ENCODE measurements at regions not wholly inside any gene's neighbourhood (a gene's known extent, or its start where the extent isn't known, plus 50 kb on each side); places are given as distances from the start of the nearest gene placed in this dataset.
"Not testable (repeated sequence)": the region's sequence is repeated elsewhere in the genome, so short reads cannot be mapped to it uniquely, and the experiment has no call there.

DNA sequence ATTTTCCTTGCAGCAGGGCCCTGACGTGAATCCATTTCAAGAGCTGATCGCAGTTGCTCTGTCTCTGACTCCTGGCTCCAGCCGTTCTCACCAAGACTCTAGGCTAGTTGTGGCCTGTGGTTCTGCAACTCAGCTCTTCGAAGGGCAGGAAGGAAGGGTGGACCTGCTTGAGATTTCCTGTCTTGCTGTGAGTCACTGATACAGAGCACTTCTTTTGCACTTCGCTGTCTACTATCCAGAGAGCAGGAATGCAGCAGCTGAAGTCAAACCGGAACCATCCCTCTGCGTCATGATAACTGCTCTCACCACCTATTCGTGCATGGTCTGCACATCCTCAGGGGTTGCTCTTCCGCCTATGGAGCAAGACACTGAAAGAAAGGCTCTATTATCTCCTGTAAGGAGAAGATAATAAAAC, 59.7 kb downstream of the RAP2B start:
- no peak for FAIRE-seq

DNA sequence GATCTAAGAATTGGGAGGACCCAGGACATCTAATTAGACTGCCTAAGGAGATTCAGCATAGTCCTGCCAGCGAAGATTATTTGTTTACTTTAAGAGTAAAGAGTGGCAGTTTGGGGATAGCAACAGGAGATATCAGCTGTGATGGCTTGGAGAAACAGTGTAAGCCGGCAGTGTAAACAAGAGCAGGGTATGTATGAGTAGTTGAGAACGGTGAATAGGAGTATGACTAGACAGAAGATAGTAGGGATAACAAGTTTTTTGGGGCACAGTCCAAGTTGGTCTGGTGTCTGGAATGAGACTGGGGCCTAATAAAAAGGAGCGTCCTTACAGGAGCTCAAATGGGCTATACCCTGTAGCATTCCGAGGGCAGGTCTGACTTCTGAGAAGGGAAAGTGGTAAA, 64.9 kb downstream of the RAP2B start:
- not testable (repeated sequence) for FAIRE-seq

DNA sequence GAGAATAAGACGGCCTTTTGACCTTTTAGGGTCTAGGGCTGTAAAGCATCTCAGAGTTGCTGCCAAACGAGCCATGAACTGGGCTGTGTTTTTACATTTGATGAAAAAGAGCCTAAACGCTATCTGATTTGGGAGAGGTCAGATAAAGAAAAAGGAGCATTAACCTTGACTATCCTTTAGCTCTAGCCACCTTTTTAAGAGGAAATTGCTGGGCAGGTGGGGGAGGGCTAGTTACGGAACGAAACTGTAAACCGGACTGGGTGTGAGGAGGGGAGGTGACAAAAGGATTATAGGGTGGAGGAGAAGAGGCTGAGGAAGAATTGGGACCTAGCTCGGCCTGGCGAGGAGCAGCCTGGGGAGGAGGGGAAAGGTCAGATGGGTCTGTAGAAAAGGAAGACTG, 68.4 kb downstream of the RAP2B start:
- FAIRE-seq: not testable (repeated sequence)

DNA sequence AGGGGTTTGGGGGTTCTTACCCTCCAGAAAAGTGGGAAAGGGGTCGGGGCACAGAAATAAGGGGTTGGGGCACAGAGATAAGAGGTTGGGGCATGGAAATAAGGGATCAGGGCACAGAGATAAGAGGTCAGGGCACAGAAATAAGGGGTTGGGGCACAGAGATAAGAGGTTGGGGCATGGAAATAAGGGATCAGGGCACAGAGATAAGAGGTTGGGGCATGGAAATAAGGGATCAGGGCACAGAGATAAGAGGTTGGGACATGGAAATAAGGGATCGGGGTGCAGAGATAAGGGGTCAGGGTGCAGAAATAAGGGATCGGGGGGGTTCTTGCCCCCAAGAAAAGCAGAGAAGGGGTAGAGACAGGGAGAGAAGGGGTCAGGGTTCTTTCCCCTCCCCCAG, 69.2 kb downstream of the RAP2B start:
- FAIRE-seq: not testable (repeated sequence)

DNA sequence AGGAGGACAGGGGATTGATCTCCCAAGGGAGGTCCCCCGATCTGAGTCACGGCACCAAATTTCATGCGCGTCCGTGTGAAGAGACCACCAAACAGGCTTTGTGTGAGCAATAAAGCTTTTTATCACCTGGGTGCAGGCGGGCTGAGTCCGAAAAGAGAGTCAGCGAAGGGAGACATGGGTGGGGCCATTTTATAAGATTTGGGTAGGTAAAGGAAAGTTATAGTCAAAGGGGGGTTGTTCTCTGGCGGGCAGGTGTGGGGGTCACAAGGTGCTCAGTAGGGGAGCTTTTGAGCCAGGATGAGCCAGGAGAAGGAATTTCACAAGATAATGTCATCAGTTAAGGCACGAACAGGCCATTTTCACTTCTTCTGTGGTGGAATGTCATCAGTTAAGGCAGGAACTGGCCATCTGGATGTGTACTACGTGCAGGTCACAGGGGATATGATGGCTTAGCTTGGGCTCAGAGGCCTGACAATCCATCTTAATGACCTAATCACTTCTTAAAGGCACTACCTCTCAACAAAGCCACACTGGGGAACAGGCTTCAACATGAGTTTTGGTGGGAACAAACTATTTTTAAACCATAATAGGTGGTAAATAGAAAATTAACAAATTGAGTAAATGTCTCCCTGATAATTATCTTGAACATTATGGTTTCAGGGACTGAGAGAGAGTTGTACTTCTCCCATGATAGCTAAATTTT, 70.2 kb downstream of the RAP2B start:
- not testable (repeated sequence) for FAIRE-seq

DNA sequence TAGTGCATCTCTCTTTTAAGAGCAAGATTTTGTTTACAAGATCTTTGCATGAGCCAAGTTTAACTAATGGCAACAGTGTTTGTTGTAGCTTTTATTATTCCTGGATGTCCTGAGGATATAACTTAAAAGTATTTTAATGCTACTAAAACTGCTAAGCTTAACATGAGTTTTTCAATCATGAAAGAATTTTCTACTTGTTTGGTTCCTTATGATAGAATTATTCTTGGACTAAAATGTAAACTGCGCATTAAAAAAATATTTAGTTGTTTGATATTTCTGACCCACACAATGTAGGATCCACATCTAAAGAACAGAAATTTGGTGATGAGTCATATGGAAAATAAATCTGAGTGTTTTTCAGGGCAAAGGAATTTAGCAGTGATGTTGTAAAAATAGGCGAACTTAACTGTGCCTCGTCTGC, 70.8 kb downstream of the RAP2B start:
- no peak for FAIRE-seq

DNA sequence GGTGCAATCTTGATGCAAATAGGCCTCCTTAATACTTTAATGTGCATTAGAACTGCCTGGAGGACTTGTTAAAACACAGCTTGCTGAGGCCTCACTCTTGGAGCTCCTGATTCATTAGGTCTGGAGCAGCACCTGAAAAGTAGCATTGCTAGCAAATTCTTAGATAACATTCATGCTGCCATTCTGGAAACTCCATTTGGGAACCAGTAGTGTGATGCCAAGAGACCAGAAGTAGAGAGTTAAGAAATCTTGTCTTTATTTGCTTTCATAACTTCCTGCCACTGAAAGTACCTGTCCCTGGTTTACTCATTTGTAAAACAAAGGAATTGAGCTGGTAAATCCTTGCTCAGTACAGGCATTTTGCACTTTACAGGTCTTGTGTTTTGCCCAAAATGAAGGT, 72.0 kb downstream of the RAP2B start:
- FAIRE-seq: no peak

DNA sequence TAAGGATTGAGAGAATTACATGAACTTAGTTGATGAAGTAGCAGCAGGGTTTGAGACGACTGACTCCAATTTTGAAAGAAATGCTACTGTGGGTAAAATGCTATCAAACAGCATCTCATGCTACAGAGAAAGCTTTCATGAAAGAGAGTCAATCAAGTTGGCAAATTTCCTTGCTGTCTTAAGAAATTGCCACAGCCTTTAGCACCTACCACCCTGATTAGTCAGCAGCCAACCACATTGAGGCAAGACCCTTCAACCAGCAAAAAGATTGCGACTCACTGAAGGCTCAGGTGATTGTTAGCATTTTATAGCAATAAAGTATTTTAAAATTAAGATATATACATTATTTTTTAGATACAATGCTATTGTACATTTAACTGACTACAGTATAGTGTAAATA, 80.9 kb downstream of the RAP2B start:
- FAIRE-seq: no peak

DNA sequence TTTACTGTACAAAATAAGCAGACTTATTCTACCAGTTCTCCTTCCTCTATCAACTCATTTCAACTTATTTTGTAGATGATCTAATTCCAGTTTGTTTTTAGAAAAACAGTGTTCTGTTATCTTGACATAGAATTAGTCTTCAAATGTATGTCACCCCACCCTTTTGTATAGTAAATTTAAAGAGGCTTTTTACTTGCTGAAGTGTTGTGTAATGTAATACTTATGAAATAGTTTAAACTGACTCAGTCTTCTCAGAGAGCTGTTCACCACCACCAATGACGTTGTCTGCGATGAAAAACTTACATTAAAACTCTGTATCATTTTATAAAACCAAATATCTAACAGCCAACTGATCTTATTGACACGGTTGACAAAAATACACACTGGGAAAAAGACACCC, 82.9 kb downstream of the RAP2B start:
- FAIRE-seq: no peak

DNA sequence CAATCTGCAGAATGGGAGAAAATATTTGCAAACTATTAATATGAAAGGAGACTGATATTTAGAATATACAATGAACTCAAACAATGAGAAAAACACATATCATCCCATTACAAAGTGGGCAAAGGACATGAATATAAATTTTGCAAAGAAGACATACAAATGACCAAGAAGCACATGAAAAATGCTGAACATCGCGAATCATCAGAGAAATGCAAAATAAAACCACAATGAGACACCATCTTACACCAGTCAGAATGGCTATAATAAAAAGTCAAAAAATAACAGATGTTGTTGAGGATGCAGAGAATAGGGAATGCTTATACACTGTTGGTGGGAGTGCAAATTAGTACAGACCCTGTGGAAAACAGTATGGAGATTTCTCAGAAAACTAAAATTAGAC, 83.6 kb downstream of the RAP2B start:
- no peak for FAIRE-seq

DNA sequence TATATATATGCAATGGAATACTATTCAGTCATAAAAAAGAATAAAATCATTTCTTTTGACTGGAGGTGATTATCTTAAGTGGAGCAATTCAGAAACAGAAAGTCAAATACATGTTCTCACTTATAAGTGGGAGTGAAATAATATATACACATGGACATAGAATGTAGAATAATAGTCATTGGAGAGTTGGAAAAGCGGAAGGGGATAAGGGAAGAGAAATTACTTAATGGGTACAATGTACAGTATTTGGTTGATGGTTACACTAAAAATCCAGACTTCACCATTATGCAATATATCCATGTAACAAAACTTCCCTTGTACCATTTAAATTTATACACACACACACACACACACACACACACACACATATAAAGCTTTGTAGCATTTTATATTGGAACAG, 84.3 kb downstream of the RAP2B start:
- no peak for FAIRE-seq

DNA sequence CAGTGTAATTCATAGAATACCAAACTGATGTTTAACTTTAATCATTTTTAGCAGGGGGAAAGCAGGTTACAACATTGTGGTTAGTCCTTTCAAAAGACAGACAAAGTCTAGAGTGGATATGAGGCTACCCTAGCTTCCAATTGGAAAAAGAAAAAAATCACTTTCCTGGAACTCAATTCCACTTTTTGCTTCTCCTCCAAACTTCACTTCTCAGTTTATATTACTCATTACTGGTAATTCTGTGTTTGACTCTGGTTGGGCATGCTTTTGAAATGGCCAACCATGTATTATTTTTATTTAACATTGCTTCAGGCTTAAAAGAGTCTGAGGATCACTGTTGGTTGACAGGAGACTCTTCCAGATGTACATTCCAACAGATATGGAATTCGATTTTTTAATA, 84.8 kb downstream of the RAP2B start:
- FAIRE-seq: no peak

DNA sequence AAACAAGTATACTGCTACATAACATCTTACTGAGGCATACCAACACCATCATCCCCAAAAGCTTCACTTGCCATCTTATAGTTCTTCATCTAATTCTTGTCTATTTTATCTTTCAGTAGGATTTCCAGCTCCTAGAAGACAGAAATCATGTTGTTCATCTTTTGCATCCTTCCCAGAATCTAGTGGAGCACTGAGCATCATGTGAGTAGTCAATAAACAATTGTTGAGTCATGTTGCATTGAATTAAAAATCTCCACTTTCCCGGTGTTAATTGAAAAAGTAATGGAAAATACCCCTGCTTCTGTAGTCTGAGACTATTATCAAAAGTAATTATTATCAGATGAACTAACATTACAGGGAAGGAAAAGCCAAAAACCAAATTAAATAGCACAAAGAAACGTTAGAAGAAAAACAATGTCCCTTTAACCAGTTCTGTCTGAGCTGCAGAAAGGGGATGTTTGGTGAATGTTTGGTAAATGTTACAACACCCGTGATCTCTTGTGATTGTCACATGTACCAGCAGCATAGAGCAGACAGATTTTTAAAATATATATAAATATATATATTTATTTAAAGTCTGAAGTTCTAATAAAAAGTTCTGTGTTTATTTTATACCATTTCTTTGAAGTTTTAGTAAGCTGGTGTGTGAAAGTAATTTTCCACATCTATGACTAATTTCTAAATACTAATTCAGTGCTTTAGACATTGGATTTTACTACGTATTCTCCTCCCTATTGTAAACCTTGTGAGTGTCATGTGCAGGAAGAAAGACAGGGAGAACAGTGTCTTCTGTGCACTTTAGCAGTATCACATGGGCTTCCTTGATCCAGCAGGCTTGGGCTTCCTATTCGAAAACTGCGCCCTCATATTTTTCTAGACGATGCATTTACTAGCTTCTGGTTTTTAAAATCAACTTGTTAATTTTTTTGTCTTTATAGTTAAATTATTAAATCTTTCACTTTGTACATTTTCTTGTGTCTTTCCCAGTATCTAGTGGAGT, 85.6 kb downstream of the RAP2B start:
- FAIRE-seq: no peak

DNA sequence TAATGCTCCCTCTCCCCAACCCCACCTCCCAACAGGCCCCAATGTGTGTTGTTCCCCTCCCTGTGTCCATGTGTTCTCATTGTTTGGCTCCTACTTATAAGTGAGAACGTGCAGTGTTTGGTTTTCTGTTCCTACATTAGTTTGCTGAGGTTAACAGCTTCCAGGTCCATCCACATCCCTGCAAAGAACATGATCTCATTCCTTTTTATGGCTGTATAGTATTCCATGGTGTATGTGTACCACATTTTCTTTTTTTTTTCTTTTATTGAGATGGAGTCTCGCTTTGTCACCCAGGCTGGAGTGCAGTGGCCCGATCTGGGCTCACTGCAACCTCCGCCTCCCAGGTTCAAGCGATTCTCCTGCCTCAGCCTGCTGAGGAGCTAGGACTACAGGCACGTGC, 86.8 kb downstream of the RAP2B start:
- FAIRE-seq: not testable (repeated sequence)

DNA sequence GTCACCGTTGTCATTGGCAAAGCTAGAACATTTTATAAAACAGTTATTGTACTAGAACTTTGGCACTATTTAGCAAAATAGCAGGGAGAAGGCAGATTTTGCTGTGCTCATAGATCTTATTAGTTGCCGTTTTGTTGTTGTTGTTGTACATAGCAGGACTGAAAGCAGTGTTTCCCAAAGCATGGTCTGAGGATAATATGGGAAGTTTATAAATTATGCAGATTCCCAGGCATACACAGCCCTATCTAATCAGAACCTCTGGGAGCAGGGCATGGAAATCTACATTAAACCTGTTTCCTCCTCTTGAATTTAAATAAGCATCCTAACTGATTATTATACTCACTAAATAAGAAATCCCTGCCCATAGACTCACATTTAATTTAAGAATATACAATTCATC, 87.9 kb downstream of the RAP2B start:
- peak; percentile 47 for FAIRE-seq

DNA sequence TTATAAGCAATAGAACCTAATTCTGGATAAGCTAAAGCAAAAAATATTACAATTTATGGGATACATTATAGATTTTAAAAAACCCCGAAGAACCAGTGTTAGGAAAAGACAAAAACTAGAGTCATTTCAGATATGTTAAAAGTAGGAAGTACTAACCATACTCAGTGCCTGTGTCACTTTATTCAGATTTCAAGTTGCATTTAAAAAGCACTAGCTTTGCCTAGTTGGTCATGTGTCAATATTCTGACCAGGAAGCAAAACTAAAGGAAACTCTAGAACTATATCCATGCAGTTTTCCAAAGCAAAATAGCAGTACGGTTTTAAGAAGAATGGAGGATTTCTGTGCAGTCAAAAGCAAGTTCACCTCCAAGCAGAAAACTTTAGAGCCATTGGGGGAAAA, 88.4 kb downstream of the RAP2B start:
- FAIRE-seq: no peak

DNA sequence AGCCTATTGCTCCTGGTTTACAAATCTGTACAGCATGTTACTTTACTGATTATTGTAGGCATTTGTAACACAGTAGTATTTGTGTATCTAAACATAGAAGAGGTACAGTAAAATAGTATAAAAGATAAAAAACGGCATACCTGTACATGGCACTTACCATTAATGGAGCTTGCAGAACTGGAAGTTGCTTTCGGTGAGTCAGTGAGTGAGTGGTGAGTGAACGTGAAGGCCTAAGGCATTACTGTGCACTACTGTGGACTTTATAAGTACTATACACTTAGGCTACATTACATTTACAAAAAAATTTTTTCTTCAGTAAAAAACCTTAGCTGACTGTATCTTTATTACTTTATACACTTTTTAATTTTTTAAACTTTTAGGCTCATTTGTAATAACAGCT, 90.9 kb downstream of the RAP2B start:
- no peak for FAIRE-seq

DNA sequence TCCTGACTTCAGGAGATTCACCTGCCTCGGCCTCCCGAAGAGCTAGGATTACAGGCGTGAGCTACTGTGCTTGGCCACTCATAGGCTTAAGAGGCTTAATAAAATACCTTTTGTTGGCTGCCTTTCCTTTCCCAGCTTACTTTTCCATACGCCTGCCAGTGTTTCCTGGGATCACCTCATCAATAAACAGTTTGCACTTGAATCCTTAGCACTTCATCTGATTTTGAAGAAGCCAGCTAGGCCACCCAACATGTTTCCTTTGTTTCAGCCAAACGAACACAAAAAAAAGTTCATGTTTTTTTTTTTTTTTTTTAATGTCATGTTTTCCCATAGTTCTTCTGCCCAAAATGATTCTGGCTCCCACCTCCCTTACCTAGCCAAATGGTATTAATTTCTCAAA, 92.3 kb downstream of the RAP2B start:
- FAIRE-seq: no peak

DNA sequence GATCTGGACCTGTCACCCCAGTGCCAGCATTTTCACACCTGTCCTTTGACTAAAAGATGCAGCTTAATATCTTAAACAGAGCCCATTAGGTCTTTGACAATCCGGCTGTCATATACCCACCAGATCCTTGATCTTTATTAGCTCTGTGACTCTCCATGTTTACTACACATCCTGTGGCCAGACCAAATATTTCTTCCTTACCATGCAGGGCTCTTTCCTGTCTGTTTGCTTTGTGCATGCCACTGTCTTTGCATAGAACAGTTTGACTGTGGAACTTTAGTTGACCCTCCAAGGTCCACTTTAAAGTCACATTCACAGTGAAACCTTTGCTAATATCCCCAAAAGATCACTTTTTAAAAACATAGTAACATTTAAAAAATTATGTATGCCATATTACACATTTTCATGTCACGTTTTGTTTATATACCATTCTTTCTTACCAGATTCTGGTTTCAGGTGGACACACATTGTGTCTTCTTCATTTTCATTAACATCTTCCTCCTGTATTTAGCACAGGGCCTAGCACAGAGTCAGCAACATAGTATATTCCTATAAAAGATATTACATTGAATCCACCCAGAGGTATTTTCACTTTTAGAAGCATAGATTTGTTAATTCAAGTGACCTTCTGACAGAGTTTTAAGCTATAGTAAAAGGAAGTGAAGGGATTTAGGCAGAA, 95.8 kb downstream of the RAP2B start:
- FAIRE-seq: no peak

DNA sequence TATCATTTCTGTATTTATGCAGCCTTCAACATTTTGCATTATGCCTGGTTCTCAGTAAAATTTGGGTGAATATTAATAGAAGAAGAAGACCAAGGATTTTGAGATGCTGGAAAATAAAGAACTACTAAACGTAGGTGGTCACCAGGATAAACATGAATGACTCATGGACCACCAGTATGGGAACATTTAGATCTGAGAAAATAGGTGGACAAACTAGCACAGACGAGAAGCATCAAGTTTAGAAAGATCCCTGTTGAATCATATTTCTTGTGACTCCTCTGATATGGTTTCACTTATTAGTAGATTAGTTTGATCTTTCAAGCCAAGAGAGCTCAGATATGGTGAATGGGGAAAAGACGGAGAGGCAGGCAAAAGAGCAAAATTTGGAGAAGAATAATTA, 97.9 kb downstream of the RAP2B start:
- FAIRE-seq: no peak

DNA sequence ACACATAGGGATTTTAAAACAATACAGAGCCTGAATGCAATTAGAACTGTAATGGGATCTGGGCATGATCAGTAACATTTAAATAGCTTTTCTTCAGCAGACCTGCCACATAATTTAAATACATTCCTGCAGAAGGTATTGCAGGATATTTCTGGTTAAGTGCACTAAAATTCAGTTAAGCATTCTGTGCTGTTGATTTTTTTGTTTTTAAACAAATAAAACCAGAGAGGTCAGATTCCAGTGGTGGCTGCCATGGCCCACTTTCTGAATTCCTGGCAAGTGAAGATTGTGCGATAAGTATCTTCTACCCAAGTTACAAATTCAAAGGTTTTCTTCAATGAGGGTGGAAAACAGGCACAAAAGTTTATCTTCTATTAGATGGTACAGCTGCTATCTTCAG, 98.7 kb downstream of the RAP2B start:
- FAIRE-seq: no peak

DNA sequence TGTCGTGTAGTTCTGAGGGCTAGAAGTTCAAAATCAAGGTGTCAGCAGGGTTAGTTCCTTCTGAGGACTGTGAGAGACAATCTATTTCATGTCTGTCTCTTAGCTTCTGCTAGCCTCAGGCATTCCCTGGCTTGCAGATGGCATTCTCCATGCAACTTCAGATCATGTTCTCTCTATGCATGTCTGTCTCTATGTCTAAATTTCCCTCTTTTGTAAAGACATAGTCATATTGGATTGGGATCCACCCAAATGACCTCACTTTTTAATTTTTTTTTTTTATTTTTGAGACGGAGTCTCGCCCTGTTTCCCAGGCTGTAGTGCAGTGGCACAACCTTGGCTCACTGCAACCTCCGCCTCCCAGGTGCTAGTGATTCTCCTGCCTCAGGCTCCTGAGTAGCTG, 104.6 kb downstream of the RAP2B start:
- no peak for FAIRE-seq

DNA sequence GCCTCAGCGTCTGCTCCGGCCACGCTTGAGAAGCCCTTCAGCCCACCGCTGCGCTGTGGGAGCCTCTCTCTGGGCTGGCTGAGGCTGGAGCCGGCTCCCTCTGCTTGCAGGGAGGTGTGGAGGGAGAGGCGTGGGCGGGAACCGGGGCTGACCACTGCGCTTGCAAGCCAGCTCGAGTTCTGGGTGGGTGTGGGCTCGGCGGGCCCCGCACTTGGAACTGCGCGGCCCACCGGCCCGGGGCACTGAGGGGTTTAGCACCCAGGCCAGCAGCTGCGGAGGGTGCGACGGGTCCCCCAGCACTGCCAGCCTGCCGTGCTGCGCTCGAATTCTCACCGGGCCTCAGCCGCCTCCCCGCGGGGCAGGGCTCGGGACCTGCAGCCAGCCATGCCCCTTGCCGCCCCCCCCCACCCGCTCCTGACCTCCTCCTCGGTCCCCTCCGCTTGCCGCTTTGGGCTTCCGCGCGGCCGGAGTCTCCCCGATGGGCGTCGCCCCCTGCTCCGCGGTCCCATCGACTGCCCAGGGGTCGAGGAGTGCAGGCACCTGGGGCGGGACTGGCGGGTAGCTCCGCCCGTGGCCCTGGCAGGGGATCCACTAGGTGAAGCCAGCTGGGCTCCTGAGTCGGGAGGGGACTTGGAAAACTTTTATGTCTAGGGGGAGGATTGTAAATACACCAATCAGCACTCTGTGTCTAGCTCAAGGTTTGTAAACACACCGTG, 106.7 kb downstream of the RAP2B start:
- FAIRE-seq: no peak

Measured in islet of Langerhans (tissue), 1 donor.